GM21576 (cell line): ENCODE measurements at regions not wholly inside any gene's neighbourhood (a gene's known extent, or its start where the extent isn't known, plus 50 kb on each side); places are given as distances from the start of the nearest gene placed in this dataset.

Experiments
- ATAC-seq: cut with Tn5 transposase; IDR thresholded peaks from one replicate; pipeline ENCODE4 v1.9.1; 2021; ENCODE audit warnings: mild to moderate bottlenecking, moderate library complexity; ENCODE audit not compliant: unreplicated experiment

DNA sequence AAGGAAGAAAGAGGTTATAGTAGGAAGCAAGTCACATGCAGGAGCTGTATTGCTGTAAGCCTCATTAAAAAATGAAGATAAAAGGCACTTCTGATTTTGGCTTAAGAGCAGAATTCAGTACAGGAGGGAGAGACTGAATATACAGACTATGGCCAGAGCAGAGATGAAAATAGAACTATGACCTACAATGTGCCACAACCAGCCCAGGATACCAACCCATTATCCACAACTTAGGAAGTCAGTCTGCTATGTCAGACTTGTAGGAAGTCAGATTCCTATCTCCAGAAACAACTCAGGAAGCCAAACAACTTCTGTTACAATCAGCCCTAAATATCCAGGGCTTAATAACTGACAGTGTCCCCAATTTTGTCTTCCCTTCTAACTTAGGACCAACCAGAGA is 156.2 kb upstream of the ANKH start:
- ATAC-seq = no peak

DNA sequence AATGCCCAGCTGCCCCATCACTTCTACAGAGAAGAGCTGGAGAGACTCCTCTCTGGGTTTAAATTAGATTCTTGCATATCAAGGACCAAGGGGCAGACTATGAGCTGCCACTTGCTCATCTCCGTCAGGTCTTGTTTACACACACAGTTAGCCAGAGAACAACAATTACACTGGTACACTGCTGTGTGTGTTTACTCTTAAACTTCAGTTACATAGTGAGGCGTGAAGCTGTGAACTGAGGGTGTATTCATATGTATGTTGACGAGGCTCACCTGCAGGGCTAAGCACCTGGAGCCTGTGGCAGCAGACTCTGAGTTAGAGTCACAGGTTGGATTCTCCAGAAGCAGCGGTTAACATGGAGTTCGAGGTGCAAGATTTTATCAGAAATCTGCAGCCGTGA is 155.4 kb upstream of the ANKH start:
- no peak for ATAC-seq

DNA sequence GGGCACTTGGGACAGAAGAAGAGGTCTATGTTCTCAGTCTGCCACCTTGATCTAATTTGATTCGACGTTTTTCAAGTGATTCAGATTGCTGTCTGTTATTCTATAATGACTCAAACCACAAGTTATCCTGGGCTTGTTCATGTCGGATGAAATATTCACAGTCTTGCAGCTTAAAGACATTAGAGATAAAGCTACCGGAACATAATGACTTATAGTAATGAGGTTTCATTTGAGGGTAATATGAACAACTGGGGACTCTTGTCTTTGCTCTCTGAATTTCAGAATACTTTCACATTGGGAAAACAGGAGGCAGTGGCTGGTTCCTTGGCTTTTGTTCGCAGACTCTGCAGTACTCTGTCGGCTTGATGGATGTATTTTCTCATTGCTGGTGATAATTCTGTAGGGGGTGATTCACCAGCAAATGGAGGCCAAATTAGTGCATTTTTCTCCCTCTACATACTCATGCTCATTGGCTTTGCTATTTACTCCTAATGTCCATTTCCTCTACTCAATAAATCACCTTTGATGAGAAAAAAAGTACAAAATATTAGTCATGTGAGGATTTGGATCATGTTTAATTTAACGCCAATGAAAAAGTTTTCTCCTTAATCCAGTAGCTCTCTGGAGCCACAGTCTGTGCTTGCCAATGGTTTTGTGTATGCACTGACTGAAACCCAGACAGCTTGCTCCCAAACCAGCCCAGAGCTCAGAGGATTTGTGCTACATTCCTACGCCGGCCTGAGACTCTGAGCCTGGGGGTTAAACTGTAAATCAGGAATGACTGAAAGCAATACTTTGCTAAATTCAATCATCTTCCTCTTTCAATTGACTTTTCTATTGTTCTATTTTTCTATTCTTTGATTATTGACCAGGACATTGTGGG is 154.7 kb upstream of the ANKH start:
- no peak for ATAC-seq

DNA sequence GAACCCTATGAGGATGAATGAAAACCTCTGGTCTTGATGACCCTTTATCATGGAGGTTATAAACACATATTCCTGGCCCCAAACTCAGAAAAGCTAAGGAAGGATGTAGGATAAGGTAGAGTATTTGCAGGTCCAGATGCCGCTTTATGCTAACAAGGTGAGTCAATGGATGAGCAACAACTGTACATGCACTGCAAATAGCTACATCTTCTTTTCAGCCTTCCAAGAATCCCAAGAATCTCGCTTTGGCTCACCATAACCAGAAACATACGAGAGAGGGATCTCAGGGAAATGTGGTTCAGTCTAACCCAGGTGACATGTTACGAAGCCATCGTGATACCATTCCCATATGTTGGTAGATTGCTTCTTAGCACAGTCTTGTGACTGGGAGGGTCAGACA is 152.3 kb upstream of the ANKH start:
- no peak for ATAC-seq

DNA sequence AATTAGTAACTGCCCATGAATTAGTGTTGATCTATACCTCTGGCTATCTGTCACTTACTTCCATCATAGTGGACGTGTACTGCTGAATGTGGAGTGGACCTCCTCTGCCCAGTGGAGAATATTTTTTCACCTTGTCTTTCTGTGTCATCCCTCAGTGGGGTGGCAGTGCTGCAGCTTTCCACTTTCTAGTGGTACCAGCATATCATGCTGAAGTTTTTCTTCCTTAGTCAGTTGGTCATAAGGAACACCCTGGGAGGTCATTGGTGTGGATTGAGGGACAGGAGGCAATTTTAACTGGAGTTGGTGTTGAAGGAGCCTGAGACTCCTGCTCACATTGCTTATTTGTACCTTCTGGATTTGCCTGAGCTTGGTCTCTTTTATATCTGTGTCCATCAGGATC is 151.7 kb upstream of the ANKH start:
- no peak for ATAC-seq

DNA sequence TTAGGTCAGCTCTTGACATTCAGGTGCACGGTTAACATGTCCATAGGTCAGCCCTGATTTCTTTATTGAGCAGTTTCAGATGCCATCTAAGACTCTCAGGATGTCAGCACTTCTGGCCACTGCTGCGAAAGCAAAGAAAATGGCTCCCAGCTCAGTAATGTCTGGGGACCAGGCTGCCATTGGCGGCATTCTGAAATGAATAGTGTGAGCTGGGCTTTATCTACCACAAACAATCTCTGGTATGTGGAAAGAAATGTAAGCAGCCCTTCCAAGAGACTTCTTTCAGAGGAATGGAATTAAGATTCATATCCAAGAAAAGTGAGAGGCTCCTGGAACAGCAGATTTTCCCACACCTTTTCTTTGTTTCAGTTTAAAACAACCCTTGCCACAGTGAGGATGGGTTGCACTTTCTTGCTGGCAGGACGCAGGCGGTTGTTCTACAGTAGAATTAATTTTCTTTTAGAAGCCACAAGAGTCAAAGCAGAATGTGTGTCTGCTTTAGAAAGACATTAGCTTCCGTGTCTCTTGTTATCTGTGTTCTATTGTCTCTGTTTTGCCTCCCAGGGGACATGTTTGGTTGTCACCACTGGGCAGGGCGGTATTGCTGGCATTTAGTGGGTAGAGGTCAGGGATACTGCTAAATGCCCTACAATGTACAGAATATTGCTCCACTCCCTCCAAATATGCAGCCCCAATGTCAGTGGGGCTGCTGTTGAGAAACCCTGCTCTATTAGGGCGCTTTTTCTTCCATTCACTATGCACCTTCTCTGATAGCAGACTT is 149.9 kb upstream of the ANKH start:
- no peak for ATAC-seq

DNA sequence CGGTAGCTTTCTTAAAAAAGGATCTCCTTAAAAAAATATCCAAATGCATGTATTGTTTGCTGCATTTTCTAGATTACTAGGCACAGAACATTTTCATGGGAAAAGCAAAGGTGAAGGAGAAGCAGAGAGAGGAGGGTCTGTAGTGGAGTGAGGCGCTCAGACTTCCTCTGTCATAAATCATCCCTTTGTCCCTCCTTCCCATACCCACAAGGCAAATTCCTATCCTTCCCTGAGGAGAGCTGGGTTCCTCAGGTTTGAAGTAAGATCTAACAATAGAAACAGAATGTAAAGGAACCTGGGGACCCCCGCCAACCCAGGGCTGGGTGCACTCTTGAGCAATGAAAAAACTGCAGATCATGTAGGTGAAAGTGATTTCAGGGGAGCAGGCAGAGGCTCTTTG is 149.2 kb upstream of the ANKH start:
- no peak for ATAC-seq

DNA sequence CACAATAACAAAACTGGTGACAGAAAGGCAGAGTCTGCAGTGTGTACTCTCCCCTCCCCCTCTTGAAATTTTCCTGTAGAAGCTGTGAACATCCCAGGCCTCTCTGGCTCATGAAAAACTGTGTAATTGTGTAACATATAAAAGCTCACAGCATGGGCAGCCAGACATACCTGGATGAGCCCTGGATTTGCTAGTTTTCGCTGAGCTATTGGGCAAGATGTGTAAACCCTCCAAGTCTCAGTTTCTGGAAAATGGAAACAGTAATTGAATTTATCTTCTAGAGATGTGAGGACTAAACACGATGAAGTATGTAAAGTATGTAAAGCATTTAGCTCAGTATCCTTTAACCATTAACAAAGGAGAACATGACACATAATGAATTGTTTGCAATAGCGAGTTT is 143.2 kb upstream of the ANKH start:
- no peak for ATAC-seq

DNA sequence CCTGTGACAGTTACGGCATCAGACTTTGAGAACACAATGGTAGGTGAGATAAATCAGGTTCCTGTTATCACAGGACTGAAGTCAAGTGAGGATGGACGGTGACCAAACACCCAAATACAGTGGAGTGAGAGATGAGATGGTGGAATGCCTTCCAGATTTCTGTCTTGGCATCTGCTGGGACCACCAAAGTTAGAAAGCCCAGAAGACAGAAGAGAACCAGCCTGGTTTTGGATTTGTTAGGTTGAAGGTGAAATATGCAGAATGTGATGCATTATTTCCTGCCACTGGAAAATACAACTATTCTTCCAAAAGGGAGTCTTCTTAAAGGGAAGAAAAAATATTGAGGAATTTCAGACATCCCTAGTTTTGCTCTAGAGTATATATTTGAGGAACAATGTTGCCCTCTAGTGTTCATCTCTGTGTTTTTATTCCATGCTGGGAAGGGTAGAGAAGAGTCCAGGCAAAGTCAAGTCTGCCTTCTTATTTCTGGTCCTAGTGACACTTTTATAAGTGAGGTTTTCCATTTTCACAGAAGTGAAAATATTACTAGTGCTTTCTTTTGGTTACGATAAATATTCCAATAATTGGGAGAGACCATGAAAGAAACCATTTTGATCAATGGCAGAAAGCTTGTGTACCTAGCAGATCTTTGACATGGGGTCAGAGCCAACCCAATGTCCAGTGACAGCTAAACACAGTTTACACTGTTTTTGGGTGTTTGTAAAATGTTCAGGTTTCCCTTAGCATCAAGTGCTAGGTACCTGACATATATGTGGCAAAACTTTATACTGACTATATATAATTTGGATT is 142.3 kb upstream of the ANKH start:
- ATAC-seq = peak; percentile 63

DNA sequence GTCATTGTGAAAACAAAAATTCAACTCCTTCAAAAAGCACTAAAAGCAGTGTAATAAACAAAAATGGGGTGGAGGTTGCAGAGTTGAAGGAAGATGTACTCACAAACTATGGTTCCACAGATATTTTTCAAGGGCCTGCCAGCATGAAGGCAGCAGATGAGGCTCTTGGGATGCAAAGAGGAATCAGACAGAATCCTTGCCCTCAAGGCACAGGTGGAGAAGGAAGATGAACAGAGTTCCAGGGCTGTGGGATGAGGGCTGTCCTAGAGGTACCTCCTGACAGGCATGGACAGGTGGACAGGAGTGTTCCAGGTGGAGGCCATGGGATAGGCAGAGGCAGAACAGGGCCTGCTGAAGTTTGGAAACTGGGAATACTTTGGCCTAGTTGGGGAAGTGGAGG is 140.5 kb upstream of the ANKH start:
- ATAC-seq = no peak

DNA sequence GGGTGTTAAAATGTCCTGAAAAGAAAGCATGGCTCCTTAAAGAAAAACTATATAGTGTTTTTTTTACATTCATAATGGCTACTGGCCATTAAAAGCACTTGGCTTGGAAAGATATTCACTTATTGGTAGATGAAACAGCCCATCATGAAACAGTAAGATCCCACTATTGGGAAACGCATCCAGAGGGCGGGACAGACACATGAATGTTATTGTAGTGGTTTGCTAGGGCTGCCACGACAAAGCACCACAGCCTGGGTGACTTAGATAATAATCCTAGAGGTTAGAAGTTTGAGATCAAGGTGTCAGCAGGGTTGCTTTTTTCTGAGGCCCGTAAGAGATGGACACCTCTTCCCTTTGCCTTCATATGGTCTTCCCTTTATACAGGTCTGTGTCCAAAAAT is 139.4 kb upstream of the ANKH start:
- ATAC-seq = no peak

DNA sequence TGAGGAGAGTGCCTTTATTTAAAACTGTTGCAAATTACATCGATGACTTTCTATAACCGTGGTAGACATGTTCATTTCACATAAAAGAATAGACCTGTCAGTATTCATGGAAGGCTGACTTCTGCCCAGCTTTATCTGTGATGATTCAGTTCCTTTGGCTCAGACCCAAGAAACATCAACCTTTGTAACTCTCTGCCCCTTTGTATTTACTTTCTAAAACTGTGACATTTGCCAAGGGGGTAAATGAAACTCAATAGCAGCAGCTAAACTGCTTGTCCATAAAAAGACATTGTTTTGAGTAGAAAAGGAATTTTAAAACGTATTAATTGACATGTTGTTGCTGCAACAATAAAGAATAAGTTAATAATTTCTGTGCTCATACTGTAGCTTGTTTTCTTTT is 137.8 kb upstream of the ANKH start:
- ATAC-seq = no peak

DNA sequence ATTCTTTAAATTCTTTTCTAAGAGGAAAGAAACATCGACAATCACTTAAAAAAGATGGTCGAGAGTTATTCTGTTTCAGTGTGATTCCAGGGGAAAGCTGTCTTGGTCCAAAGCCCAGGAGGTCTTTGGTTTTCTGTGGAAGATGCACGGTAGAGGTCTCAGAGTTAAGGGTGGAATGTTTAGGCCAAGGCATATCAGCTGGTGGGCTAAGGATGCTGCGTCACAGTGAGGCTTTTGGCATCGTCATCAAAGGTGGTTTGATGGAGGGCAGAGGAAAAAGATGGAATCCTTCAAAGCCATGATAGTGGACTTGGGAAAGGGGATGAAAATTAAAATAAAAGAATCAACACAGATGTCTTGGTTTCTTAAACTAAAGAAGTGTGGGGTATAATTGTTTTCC is 137.3 kb upstream of the ANKH start:
- ATAC-seq = no peak

DNA sequence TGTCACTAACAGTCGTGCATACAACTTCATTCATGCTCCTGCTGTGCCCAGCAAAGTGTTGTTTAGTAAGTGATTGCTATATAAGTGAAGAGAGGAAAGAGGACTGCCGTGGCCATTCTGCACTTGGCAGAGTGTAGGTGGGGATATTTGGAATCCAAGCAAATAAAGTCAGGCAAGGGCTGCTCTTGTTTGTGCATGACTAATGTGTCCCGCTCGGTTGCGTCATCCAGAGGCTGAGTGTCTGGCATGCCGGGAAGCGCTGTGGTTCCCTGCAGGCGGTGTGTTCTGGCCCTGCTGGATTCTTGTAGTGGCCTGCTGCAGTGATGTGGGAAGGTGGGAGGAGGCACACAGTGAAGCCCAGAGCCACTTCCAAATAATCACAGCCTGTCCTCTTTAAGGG is 136.9 kb upstream of the ANKH start:
- ATAC-seq = no peak

DNA sequence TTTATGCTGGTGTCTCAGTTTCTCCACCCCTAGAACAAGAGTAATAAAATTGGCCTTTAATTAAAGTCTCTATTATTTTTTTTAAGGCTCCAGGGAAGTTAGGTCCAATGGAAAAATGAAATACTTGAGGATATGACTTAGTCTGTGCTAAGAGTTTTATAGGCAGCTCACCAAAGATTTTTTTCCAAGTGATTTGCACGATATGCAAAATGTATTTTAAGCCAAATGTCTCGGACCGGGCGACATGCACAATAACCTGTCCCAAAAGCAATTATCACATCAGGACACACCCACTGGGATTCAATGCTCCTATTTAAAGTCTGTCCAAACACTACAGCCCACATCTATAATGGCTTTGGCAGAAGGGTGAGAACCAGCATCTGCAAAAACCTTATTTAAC is 136.1 kb upstream of the ANKH start:
- no peak for ATAC-seq

DNA sequence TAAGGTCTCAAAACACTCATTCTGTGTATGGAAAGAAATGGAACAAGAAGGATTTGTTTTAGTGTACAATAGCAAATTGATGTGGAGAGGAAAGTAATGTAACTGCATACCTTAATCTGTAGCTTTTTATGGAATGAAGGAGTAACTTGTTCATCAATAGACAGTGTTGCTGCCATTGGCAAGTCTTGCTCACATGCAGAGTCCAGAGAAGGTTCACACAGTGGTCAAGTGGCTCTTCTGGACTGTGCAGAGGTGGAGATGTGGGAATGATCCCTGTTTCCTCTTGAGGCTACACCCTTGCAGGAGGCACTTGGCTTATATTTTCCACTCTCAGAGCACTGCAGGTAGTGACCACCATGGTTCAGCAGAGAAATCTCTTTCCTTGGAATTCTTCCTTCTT is 132.9 kb upstream of the ANKH start:
- no peak for ATAC-seq

DNA sequence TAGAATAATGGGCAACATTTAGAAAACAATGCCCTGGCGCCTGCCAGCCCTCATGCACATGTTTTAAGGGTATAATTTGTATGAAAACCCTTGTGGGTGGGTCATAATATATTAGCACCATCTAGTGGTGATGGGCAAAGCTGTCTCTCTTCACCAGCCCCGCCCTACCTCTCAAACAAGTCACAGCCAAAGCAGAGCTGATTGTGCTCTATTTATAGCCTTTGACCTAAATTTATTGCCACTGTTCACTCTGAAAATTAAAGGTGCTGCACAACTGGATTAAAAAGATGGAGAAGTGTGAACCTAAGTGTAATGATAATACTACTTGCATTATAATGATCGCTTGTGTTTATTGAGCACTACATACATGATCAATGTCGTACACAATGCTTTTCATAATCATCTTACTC is 131.9 kb upstream of the ANKH start:
- ATAC-seq = peak; percentile 96

DNA sequence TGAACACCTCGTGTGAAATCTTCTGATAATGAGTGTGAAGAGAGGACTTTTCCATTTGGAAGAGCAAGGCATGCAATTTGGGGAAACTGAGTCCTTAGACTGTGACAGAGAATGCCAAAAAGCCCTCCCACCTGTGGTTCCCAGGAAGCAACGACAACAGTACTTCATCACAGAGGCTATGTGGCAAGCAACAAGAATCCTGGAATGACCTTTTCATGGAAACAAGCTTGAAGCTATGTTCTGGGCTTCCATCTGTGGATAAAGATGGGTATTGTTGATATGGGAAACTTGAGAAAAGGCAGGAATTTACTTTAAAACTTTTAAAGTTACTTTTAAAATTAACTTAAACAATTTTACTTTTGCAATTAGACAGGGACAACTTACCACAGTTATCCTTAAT is 131.2 kb upstream of the ANKH start:
- no peak for ATAC-seq

DNA sequence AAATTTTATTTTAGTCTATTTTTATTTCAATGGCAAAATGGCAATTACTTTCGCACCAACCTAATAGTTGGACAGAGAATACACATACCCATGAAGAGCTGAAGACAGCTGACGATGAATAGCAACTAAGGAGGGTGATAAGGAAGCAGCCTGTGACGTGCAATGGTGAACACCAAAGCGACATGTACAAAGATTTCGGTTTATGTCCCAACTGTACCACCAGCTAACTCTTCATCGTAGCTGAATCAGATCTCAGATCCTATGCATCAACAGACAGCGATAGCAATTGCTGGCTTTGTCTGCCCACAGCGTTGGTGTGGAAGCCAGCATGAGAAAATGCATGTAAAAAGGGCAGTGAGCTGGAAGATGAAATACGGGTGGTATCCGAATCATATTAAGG is 130.6 kb upstream of the ANKH start:
- no peak for ATAC-seq

DNA sequence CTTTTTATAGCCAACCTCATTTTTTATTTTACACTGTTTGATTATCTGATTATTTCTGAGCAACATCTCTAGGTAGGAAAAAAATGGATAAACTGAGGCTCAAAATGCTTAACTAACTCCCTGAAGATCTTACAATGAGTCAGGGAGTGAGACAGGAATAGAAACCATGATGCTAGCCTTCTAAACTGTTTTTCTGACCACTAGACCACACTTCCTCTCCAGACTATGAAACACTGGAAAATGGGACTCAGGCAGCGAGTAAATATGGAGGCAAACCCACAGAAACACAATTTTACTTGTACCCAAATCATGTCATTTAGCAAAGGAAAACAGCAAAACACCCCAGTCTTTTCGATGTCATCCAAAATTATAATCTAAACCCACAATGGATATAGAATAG is 129.9 kb upstream of the ANKH start:
- no peak for ATAC-seq

DNA sequence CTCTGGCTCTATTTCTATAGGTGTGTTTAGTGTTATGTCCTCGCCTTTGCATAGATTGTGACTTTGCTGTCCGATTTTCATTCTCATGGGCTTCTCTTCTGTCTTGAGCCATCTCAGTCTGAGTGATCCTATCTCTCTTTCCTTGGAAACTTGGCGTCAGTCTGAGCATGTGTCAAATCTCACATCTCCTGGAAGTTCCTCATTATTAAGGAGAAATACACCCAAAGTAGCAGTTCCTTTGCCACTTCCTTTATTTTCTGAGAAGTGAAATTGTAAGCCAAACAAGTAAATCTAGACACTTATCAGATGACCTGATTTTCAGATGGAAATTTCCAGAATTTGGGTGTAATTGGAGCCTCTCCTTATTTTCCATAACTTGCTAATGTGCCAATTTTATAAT is 126.9 kb upstream of the ANKH start:
- no peak for ATAC-seq

DNA sequence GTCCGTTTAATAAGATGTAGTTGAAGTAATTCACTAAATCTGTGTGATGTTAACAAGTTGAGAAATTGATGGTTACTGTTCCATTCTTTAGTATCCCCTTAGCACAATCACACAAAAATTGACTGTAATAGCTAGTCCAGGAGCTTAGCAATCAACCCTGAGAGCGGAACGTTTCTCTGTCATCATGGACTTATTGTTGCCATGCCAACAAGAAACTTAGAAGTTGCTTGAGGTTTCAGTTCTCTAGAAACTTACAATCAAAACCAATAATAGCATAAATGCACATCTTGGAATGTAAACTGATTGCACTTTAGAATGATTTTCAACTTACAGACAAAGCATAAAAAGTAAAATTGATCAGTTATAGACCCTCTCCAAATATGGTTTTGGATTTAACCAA is 125.4 kb upstream of the ANKH start:
- ATAC-seq = peak; percentile 79
